ENCODE measurements at regions not wholly inside any gene's neighbourhood (a gene's known extent, or its start where the extent isn't known, plus 50 kb on each side); places are given as distances from the start of the nearest gene placed in this dataset.

DNA sequence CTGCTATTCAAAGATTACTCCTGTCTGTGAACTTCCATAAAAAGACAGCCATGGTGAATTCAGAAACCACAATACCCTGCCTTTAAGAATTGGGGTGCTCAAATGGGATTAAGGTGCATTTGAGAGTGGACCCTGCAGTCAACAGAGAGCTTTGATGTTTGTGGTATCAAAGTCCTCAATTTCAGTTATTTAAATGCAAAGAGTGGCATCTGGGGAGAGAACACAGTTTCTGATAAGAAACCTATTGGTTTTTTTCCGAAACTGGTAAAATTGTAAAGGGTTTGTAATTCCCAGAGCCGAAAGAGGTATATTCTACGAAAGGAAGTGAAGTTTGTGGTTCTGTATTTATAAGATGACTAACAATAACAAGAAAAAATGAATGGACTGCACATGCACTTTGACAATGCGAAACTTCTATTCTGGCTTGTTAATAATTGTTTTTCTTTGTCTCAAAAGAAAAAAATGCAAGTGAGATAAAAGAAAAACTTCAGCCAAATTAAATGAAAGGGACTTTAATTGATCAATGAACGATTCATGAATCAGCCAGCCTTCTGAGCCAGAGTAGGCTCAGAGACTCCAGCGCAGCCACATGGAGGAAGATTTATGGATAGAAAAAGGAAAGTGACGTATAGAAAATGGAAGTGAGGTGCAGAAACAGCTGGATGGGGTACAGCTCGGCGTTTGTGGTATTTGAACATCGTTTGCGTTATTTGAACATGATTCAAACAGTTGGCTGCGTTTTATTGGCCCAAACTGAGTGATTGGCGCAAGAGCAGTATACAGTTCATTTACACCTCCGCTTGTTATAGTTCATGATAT, 70.5 kb upstream of the DUSP22 start:
- TF ChIP-seq, protein P1, sequence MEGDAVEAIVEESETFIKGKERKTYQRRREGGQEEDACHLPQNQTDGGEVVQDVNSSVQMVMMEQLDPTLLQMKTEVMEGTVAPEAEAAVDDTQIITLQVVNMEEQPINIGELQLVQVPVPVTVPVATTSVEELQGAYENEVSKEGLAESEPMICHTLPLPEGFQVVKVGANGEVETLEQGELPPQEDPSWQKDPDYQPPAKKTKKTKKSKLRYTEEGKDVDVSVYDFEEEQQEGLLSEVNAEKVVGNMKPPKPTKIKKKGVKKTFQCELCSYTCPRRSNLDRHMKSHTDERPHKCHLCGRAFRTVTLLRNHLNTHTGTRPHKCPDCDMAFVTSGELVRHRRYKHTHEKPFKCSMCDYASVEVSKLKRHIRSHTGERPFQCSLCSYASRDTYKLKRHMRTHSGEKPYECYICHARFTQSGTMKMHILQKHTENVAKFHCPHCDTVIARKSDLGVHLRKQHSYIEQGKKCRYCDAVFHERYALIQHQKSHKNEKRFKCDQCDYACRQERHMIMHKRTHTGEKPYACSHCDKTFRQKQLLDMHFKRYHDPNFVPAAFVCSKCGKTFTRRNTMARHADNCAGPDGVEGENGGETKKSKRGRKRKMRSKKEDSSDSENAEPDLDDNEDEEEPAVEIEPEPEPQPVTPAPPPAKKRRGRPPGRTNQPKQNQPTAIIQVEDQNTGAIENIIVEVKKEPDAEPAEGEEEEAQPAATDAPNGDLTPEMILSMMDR (conservative IDR thresholded peaks at IDR 0.05; ENCODE audit: low read depth, low read length): no peak
- TF ChIP-seq EZH2 (IDR thresholded peaks at IDR 0.05; ENCODE audit: borderline replicate concordance, low read depth, low read length, poor library complexity, severe bottlenecking): no peak

Measured in A673 (cell line).